Stimulated activated naive CD8-positive, alpha-beta T cell treated with anti-CD3 and anti-CD28 coated beads, Interleukin-15, Interleukin-2, amounts not matched to agents 100 ng/mL and 50 ng/mL, for 24 hours (primary cell): ENCODE measurements at regions not wholly inside any gene's neighbourhood (a gene's known extent, or its start where the extent isn't known, plus 50 kb on each side); places are given as distances from the start of the nearest gene placed in this dataset.

ENCODE experiments used
- H3K27ac Mint-ChIP-seq: one replicate; pipeline ENCODE4 v1.8.0; 2021; ENCODE audit warnings: mild to moderate bottlenecking, mixed read lengths
- H3K27me3 Mint-ChIP-seq: one replicate; pipeline ENCODE4 v1.8.0; 2021; ENCODE audit warnings: mixed read lengths
- H3K36me3 Mint-ChIP-seq: one replicate; pipeline ENCODE4 v1.8.0; 2021; ENCODE audit warnings: low read depth, mixed read lengths
- H3K4me1 Mint-ChIP-seq: one replicate; pipeline ENCODE4 v1.8.0; 2021; ENCODE audit warnings: low read depth, mixed read lengths
- H3K4me3 Mint-ChIP-seq: one replicate; pipeline ENCODE4 v1.8.0; 2021; ENCODE audit warnings: mild to moderate bottlenecking, mixed read lengths
- H3K9me3 Mint-ChIP-seq: one replicate; pipeline ENCODE4 v1.8.0; 2021; ENCODE audit warnings: mixed read lengths

GRCh38 chr12:111027431-111027830 is 107.1 kb upstream of the MYL2 start:
- no peaks in the 10 kb centered on the region for H3K9me3 Mint-ChIP-seq
- H3K36me3 Mint-ChIP-seq: no peaks in the 10 kb centered on the region
- no peak overlapping the region for H3K27ac Mint-ChIP-seq
- H3K4me1 Mint-ChIP-seq: peaks cover under 1% of the 10 kb centered on the region
- H3K27me3 Mint-ChIP-seq: peaks cover 42% of the 10 kb centered on the region
- H3K4me3 Mint-ChIP-seq: no peak overlapping the region

DNA sequence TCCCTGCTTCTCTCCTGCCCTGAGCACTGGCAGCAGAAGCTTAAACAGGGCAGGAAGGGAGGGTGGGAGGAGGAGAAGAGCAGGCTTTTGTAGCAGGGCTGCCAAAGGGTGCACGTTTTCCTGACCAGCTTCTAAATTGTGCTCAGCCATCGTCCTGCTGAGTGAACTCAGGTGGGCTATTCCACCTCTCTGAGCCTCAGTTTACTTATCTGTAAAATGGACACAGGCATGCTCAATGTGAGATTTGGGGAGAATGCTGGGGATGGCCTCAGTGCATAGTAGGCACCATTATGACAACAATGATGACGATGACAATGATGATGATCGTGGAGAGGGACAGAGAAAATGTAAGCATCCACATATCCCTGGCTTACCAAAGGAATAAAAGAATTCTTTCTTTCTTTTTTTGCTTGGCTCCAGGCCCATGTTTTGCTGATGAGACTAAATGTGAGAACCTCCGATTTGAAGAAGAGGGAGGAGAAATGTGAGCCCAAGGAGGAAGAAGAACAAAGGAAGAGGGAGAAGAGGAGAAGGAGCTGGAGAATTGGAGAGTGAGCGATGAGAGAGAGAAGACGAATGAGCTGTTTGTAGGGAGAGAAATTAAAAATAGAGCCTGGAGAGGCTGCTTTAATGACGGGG is 105.5 kb upstream of the MYL2 start:
- Mint-ChIP-seq H3K4me1 (no peaks in the 10 kb centered on the region), H3K9me3 (no peaks in the 10 kb centered on the region), H3K27ac (no peak overlapping the region), H3K36me3 (no peaks in the 10 kb centered on the region), H3K27me3 (peaks cover 27% of the 10 kb centered on the region), H3K4me3 (no peak overlapping the region)

- no peaks in the 10 kb centered on the region for H3K9me3 Mint-ChIP-seq
- H3K27me3 Mint-ChIP-seq: peaks cover 21% of the 10 kb centered on the region
- no peaks in the 10 kb centered on the region for H3K4me1 Mint-ChIP-seq
- no peak overlapping the region for H3K4me3 Mint-ChIP-seq
- no peaks in the 10 kb centered on the region for H3K36me3 Mint-ChIP-seq
- no peak overlapping the region for H3K27ac Mint-ChIP-seq
These were observed 104.9 kb upstream of the MYL2 start for GRCh38 chr12:111025301-111025700.

GRCh38 chr12:111024205-111024801 is 103.9 kb upstream of the MYL2 start:
- H3K9me3 Mint-ChIP-seq: no peaks in the 10 kb centered on the region
- no peaks in the 10 kb centered on the region for H3K36me3 Mint-ChIP-seq
- no peaks in the 10 kb centered on the region for H3K4me1 Mint-ChIP-seq
- peaks cover 22% of the 10 kb centered on the region for H3K27me3 Mint-ChIP-seq
- no peak overlapping the region for H3K4me3 Mint-ChIP-seq
- H3K27ac Mint-ChIP-seq: no peak overlapping the region

DNA sequence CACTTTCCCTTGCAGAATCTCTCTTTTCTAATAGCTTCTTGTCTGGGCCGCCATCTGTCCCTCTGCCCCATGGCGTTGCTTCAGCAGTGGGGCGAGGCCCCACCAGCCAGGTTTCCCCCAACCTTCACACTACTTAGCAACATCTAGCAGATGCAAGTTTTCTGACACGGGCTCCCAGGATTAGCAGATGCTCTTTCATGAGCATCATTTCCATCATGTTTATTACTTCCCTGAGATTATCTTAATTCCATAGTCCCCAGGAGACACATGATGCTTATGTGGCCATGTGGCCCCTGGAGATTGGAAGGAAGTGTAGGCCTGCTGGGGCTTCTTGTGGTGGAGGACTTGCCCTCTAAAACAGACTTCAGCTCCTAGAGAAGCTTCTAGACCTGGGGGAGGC is 102.0 kb upstream of the MYL2 start:
- no peak overlapping the region for H3K4me3 Mint-ChIP-seq
- H3K36me3 Mint-ChIP-seq: no peaks in the 10 kb centered on the region
- H3K27ac Mint-ChIP-seq: no peak overlapping the region
- H3K27me3 Mint-ChIP-seq: peaks cover 25% of the 10 kb centered on the region
- no peaks in the 10 kb centered on the region for H3K4me1 Mint-ChIP-seq
- H3K9me3 Mint-ChIP-seq: no peaks in the 10 kb centered on the region

- H3K36me3 Mint-ChIP-seq: no peaks in the 10 kb centered on the region
- no peak overlapping the region for H3K27ac Mint-ChIP-seq
- no peak overlapping the region for H3K4me3 Mint-ChIP-seq
- peaks cover 39% of the 10 kb centered on the region for H3K27me3 Mint-ChIP-seq
- peaks cover 5% of the 10 kb centered on the region for H3K9me3 Mint-ChIP-seq
- H3K4me1 Mint-ChIP-seq: no peaks in the 10 kb centered on the region
These were observed 94.2 kb upstream of the MYL2 start for GRCh38 chr12:111014547-111014946.

DNA sequence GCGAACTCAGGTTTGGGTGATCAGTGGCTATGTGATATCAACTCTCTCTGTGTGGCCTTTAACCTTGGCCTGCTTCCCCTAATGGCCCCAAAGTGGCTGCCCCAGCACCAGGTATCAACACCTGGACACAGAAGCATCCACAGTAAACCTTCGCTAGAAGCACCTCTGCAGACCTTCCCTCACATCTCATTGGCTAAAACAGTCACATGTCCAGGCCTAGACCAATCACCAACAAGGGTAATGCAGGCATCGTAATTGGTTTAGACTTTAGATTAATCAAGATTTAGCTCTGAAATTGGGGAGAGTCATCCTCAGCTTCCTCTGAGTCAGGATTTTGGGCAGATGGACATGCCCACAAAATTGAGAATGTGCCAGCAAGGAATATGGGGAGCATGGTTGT is 92.5 kb upstream of the MYL2 start:
- Mint-ChIP-seq H3K4me1 (no peaks in the 10 kb centered on the region), H3K4me3 (no peak overlapping the region), H3K27ac (no peak overlapping the region), H3K27me3 (peaks cover 39% of the 10 kb centered on the region), H3K36me3 (no peaks in the 10 kb centered on the region), H3K9me3 (peaks cover 5% of the 10 kb centered on the region)

GRCh38 chr12:111011999-111012600 is 91.7 kb upstream of the MYL2 start:
- H3K4me3 Mint-ChIP-seq: no peak overlapping the region
- peaks cover 5% of the 10 kb centered on the region for H3K9me3 Mint-ChIP-seq
- H3K27me3 Mint-ChIP-seq: peaks cover 36% of the 10 kb centered on the region
- H3K4me1 Mint-ChIP-seq: no peaks in the 10 kb centered on the region
- H3K27ac Mint-ChIP-seq: no peak overlapping the region
- H3K36me3 Mint-ChIP-seq: no peaks in the 10 kb centered on the region

- Mint-ChIP-seq H3K4me3 (no peak overlapping the region), H3K27ac (no peak overlapping the region), H3K4me1 (no peaks in the 10 kb centered on the region), H3K36me3 (no peaks in the 10 kb centered on the region), H3K27me3 (peaks cover 40% of the 10 kb centered on the region), H3K9me3 (peaks cover 5% of the 10 kb centered on the region)
These were observed 90.7 kb upstream of the MYL2 start for GRCh38 chr12:111010916-111011657.

DNA sequence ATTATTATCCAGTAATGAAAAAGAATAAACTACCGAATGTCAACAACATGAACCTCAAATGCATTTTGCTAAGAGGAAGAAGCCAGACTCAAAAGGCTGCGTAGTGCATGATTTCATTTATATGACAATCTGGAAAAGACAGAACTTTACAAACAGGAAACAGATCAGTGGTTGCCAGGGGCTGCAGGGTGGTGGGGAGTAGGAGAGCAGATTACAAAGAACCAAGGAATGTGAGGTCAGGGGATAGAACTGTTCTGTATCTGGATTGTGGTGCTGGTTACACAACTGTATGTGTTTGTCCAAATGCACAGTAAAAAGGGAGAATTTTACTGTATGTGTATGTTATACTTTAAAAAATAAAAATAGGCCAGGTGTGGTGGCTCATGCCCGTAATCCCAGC is 89.7 kb upstream of the MYL2 start:
- no peak overlapping the region for H3K4me3 Mint-ChIP-seq
- H3K27me3 Mint-ChIP-seq: peaks cover 44% of the 10 kb centered on the region
- no peak overlapping the region for H3K27ac Mint-ChIP-seq
- no peaks in the 10 kb centered on the region for H3K4me1 Mint-ChIP-seq
- H3K9me3 Mint-ChIP-seq: peaks cover 5% of the 10 kb centered on the region
- no peaks in the 10 kb centered on the region for H3K36me3 Mint-ChIP-seq

GRCh38 chr12:111006621-111007020 is 86.2 kb upstream of the MYL2 start:
- Mint-ChIP-seq H3K27ac (no peak overlapping the region), H3K4me3 (no peak overlapping the region), H3K4me1 (no peaks in the 10 kb centered on the region), H3K9me3 (peaks cover 5% of the 10 kb centered on the region), H3K36me3 (no peaks in the 10 kb centered on the region), H3K27me3 (peaks cover 36% of the 10 kb centered on the region)

DNA sequence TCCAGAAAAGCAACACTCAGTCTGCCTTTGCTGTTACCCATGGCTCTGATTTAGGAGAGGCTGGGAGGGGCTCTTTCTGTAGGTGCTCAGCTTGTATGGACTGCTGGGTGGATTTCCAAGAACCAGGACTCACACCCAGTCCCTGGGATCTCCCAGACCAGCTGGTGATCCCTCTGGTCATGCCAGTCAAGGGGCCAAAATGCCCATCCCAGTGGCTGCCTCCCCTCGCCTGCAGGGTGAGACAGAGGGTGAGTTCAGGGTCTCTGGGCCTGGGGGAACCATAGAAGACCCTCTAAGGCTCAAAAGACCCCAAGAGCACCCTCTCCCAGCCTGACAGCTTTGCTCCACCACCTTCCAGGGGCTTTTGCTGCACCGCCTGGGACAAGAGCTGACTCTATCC is 78.6 kb upstream of the MYL2 start:
- Mint-ChIP-seq H3K27me3 (peaks cover 5% of the 10 kb centered on the region), H3K4me3 (no peak overlapping the region), H3K36me3 (no peaks in the 10 kb centered on the region), H3K27ac (no peak overlapping the region), H3K9me3 (peaks cover 12% of the 10 kb centered on the region), H3K4me1 (no peaks in the 10 kb centered on the region)

DNA sequence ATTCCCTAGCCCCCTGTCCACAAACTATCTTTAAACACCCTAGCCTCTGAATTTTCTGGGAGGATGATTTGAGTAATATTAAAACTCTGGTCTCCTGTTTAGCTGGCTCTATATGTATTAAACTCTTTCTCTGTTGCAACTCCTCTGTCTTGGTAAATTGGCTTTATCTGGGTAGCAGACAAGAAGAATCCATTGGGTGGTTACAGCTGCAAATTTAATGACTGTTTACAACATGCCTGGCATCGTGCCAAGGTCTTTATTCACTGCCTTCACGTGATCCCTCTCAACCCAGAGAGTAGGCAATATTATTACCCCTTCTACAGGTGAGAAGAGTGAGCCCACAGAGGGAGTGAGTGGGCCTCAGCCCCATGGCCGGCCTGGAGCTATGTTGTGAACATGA is 77.8 kb upstream of the MYL2 start:
- Mint-ChIP-seq H3K4me1 (no peaks in the 10 kb centered on the region), H3K27me3 (no peaks in the 10 kb centered on the region), H3K9me3 (peaks cover 12% of the 10 kb centered on the region), H3K4me3 (no peak overlapping the region), H3K27ac (no peak overlapping the region), H3K36me3 (no peaks in the 10 kb centered on the region)

DNA sequence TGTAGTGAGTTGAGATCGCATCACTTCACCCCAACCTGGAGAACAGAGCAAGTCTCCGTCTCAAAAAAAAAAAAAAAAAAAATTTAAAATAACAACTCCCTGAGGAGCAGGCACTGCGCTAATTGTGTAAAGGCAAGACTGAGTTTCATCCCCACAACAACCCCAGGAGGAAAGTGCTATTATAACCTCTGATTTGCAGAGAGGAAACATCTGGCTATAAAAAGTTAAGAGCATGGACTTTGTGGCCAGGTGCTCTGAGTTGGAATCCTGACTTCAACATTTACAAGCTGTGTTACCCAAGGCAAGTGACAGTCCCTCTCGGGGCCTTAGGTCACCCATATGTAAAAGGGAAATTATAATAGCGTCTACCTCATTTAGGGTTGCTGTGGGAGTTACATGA is 76.0 kb upstream of the MYL2 start:
- Mint-ChIP-seq H3K36me3 (no peaks in the 10 kb centered on the region), H3K27ac (no peak overlapping the region), H3K9me3 (peaks cover 12% of the 10 kb centered on the region), H3K4me1 (no peaks in the 10 kb centered on the region), H3K27me3 (no peaks in the 10 kb centered on the region), H3K4me3 (no peak overlapping the region)

DNA sequence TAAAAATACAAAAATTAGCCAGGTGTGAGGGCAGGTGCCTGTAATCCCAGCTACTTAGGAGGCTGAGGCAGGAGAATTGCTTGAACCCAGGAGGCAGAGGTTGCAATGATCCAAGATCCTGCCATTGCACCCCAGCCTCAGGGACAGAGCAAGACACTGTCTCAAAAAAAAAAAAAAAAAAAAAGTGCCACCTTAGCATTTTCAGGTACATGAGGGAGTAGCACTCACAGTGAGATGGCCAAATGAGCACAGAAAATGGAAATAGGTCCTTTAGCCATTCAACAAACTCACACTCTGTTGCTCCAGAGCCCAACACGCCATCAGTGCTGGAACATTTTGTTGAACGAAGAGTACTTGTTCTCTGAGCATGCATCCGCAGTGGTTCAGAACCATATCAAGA is 75.2 kb upstream of the MYL2 start:
- peaks cover 12% of the 10 kb centered on the region for H3K9me3 Mint-ChIP-seq
- no peaks in the 10 kb centered on the region for H3K4me1 Mint-ChIP-seq
- no peak overlapping the region for H3K27ac Mint-ChIP-seq
- H3K36me3 Mint-ChIP-seq: no peaks in the 10 kb centered on the region
- H3K27me3 Mint-ChIP-seq: peaks cover 3% of the 10 kb centered on the region
- no peak overlapping the region for H3K4me3 Mint-ChIP-seq
